Right lobe of liver (tissue), 6 donors: ENCODE measurements at regions not wholly inside any gene's neighbourhood (a gene's known extent, or its start where the extent isn't known, plus 50 kb on each side); places are given as distances from the start of the nearest gene placed in this dataset.

Experiments used
- ATAC-seq, 4 donors: fragments of 200-7000 bp; cut with Tn5 transposase; one replicate each; pipeline ENCODE4 v1.9.1; 2020; ENCODE audit warnings: mild to moderate bottlenecking in 4 of 4, moderate library complexity in 4 of 4
- DNase-seq, 3 donors: peaks; one replicate each; pipeline ENCODE4 v3.0.0-alpha.2; 2020
- H3K27ac ChIP-seq, 3 donors: fragments of 200-600 bp; one replicate each; pipeline ENCODE4 v1.8.0; 2022
- H3K27me3 ChIP-seq, 2 donors: fragments of 200-600 bp; one replicate each; pipeline ENCODE4 v1.8.0; 2022
- H3K36me3 ChIP-seq, 4 donors: fragments of 200-600 bp; sonication (generic) in 1 of 4; one replicate each; pipeline versions ENCODE4 v1.5.1 to v1.8.0; 2017 to 2022; ENCODE audit warnings: control low read depth in 1 of 4
- H3K4me1 ChIP-seq, 4 donors: fragments of 200-600 bp; sonication (generic) in 1 of 4; one replicate each; pipeline versions ENCODE4 v1.5.1 to v1.8.0; 2017 to 2022; ENCODE audit warnings: control low read depth in 1 of 4
- H3K4me3 ChIP-seq, 3 donors: fragments of 200-600 bp; one replicate each; pipeline ENCODE4 v1.8.0; 2022
- H3K9me3 ChIP-seq, 4 donors: fragments of 200-600 bp; sonication (generic) in 1 of 4; one replicate each; pipeline versions ENCODE4 v1.5.1 to v1.8.0; 2017 to 2022; ENCODE audit warnings: control low read depth in 1 of 4
- POLR2A ChIP-seq: fragments of 450-650 bp; IDR thresholded peaks from one replicate; pipeline ENCODE4 v1.6.1; 2017; ENCODE audit warnings: antibody characterized with exemption, mild to moderate bottlenecking
- WGBS: methylation state at CpG from one replicate; pipeline ENCODE4 v1.1.6; 2018; ENCODE audit warnings: low coverage, low lambda C conversion rate; ENCODE audit not compliant: insufficient coverage; ENCODE audit errors: missing lambda C conversion rate; 5-methylcytosine and 5-hydroxymethylcytosine counted together
- intact Hi-C, 2 donors: fragments of 100-400 bp; cut with DNase I; formaldehyde crosslinking; loops; one replicate each; pipeline versions ENCODE4 v1.11.2 to v1.14.1; 2022
- TF ChIP-seq, protein P1 (sequence below), 4 donors: fragments of 200-600 bp in 3 of 4; fragments of 450-650 bp in 1 of 4; IDR thresholded peaks; one replicate each; pipeline versions ENCODE4 v1.5.1 to v1.8.0; 2016 to 2022; ENCODE audit warnings: antibody characterized with exemption in 4 of 4, mild to moderate bottlenecking in 2 of 4
- donor health status: DM: no; HTN: yes; CAD: no.
- donor health status: DM: no; HTN: no; CAD: no.
- donor health status: DM: no; HTN: no; CAD: no.
- donor health status: DM: no; HTN: yes; CAD: no.
- donor health status: DM: no; HTN: yes; CAD: no.

DNA sequence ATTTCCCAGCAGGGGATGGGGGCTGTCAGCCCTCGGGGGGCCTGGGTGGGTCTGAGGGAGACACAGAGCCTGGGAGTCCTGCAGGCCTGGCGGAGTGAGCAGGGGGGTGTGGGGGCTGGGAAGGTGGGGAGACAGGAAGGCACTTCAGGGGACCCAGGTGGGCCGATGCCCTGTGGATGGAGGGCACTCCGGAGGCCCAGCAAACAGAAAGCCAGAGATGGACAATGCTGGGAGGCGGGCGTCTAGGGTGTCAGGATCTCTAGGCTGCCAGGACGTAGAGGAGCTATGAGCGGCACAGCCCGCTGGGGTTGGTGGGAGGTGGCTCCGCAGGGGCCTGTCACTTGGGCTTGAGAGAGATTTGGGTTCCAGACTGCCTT, 87.6 kb upstream of the COL5A1 start:
- no peak for ATAC-seq
- no peak for TF ChIP-seq POLR2A
- TF ChIP-seq, protein P1, sequence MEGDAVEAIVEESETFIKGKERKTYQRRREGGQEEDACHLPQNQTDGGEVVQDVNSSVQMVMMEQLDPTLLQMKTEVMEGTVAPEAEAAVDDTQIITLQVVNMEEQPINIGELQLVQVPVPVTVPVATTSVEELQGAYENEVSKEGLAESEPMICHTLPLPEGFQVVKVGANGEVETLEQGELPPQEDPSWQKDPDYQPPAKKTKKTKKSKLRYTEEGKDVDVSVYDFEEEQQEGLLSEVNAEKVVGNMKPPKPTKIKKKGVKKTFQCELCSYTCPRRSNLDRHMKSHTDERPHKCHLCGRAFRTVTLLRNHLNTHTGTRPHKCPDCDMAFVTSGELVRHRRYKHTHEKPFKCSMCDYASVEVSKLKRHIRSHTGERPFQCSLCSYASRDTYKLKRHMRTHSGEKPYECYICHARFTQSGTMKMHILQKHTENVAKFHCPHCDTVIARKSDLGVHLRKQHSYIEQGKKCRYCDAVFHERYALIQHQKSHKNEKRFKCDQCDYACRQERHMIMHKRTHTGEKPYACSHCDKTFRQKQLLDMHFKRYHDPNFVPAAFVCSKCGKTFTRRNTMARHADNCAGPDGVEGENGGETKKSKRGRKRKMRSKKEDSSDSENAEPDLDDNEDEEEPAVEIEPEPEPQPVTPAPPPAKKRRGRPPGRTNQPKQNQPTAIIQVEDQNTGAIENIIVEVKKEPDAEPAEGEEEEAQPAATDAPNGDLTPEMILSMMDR (IDR thresholded peaks at IDR 0.05) = no peak
- DNase-seq = no peak
- 47% methylated on average over 2 of the region's 10 CpGs for WGBS
- no peaks in the 10 kb centered on the region for H3K27me3 ChIP-seq
- no peaks in the 10 kb centered on the region for H3K36me3 ChIP-seq
- H3K27ac ChIP-seq = no peak overlapping the region
- H3K4me3 ChIP-seq = no peak overlapping the region
- no peaks in the 10 kb centered on the region for H3K4me1 ChIP-seq
- intact Hi-C loops = no loop called here
- H3K9me3 ChIP-seq = no peaks in the 10 kb centered on the region

DNA sequence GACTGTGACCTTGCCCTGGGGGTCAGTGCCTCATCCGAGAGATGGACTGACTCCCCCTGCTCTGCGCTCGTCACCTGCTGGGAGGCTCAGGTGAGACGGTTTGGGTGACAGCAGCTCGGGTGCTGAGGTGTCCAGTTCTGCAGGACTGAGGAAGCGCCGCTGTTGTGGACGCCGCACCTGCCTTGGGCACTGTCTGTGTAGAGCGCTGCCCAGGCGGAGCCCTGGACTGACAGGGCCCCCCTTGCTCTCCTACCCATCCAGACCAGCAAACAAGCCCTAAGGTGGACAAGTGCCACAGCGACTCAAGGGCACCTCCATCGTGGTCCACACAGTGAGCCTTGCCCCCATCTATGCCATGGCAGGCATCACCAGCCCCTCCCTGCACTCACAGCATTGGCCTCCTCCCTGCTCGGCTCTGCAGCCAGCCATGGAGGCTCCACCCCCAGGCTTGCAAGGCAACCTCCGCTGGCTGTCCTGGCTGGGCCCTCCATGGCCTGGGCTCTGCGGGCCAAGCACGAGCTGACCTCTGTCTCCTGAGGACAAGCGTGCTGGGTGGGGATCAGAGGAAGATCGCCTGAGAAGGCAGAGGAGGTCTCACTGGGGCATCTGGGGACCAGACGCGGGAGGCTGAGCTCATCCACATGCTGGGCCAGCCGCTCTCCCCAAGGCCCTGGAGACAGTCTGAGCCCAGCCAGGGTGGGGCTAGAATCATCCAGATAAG, 87.1 kb upstream of the COL5A1 start:
- Histone ChIP-seq H3K27ac (no peak overlapping the region), H3K27me3 (no peaks in the 10 kb centered on the region), H3K9me3 (no peaks in the 10 kb centered on the region), H3K4me3 (no peak overlapping the region), H3K4me1 (no peaks in the 10 kb centered on the region), H3K36me3 (no peaks in the 10 kb centered on the region)
- 40% methylated on average over 2 of the region's 22 CpGs for WGBS
- DNase-seq = peak in 1 of 3 donors; percentile 14
- intact Hi-C loops = no loop called here
- TF ChIP-seq POLR2A = no peak
- TF ChIP-seq, protein P1 (IDR thresholded peaks at IDR 0.05) = no peak
- ATAC-seq = no peak

DNA sequence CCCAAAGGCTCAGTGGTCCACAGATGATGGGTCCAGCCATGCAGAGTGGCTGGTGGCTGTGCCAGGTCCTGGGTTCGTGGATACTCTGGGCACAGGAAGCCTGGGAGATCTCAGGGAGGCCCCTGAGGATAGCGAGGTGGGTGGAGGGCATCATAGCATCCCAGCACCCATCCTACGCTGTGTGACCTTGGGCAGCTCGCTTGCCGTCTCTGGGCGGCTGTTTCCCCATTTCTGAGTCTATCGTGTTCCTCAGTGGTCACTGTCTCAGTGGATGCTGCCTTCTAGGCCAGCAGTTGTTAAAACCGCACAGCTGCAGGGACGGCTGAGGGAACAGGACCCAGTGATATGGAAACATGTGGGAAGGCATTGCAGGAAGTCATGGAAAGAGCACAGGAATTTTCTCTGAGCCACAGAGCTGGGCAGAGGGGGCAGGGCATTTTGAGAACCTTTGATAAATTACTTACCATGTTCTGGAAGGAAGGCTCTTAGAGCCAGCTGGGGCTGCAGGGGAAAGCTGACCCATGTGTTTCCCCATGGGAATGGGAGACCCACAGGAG, 86.4 kb upstream of the COL5A1 start:
- DNase-seq (peak in 1 of 3 donors; percentile 2), ATAC-seq (no peak)

DNA sequence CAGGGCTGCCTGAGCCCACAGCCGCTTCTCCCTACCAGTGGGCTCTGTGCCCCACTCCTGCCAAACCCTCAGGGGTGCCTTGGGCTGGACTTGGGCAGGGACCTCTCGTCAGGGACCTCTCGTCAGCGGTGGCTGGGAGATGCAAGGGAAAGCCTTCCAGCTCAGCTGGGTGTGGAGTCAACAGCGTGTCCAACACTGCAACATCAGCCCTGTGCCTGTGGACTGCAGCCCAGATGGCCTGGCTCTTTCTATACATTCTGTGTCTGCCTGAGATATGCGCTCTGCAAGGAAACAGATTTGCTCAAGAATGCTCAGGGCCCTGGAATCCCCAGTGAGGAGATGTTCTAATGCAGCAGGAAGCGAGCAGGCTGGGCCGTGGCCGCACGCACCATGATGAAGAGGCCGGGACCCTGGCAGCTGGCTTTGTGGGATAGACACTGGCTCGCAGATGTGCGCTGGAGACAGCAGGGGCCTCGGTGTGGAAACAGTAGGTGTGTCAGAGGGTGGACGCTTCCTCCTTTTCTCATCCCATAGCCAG, 85.0 kb upstream of the COL5A1 start:
- TF ChIP-seq POLR2A = no peak
- TF ChIP-seq, protein P1 (IDR thresholded peaks at IDR 0.05) = no peak
- Histone ChIP-seq H3K4me3 (no peak overlapping the region), H3K27ac (no peak overlapping the region), H3K9me3 (no peaks in the 10 kb centered on the region), H3K4me1 (no peaks in the 10 kb centered on the region), H3K36me3 (no peaks in the 10 kb centered on the region), H3K27me3 (no peaks in the 10 kb centered on the region)
- ATAC-seq = no peak
- WGBS = 67% methylated on average over 3 of the region's 15 CpGs
- DNase-seq = peak; percentile 14 to 44 (median 23)
- intact Hi-C loops = no loop called here

More for the DNA sequence above, 86.4 kb upstream of the COL5A1 start:
- Histone ChIP-seq H3K9me3 (no peaks in the 10 kb centered on the region), H3K27me3 (no peaks in the 10 kb centered on the region), H3K4me1 (no peaks in the 10 kb centered on the region), H3K36me3 (no peaks in the 10 kb centered on the region), H3K4me3 (no peak overlapping the region), H3K27ac (no peak overlapping the region)
- TF ChIP-seq, protein P1 (IDR thresholded peaks at IDR 0.05) = no peak
- WGBS = 77% methylated on average over 3 of the region's 9 CpGs
- intact Hi-C loops = no loop called here
